GM23248 (cell line): ENCODE measurements at regions not wholly inside any gene's neighbourhood (a gene's known extent, or its start where the extent isn't known, plus 50 kb on each side); places are given as distances from the start of the nearest gene placed in this dataset.

Source experiments
- DNase-seq: peaks from one replicate; pipeline ENCODE4 v3.0.0-alpha.2; 2015
- H2AFZ ChIP-seq: fragments of 200-600 bp; sonication (generic); 2 replicates; pipeline ENCODE4 v1.6.1; 2016; ENCODE audit warnings: antibody characterized with exemption
- H3F3A ChIP-seq: fragments of 200-600 bp; sonication (generic); 2 replicates; pipeline ENCODE4 v1.6.1; 2016; ENCODE audit warnings: mild to moderate bottlenecking, antibody characterized with exemption, mixed run types; ENCODE audit not compliant: insufficient read depth
- H3K27ac ChIP-seq: fragments of 200-600 bp; sonication (generic); 2 replicates; pipeline ENCODE4 v1.5.1; 2016; ENCODE audit warnings: mild to moderate bottlenecking
- H3K27me3 ChIP-seq: fragments of 200-600 bp; sonication (generic); replicated peaks from 2 replicates; pipeline ENCODE4 v1.6.1; 2016; ENCODE audit warnings: mild to moderate bottlenecking; ENCODE audit not compliant: insufficient read depth
- H3K36me3 ChIP-seq: fragments of 200-600 bp; sonication (generic); 2 replicates; pipeline ENCODE4 v1.6.1; 2016; ENCODE audit warnings: low read depth, mild to moderate bottlenecking
- H3K4me1 ChIP-seq: fragments of 200-600 bp; sonication (generic); 2 replicates; pipeline ENCODE4 v1.6.1; 2016; ENCODE audit warnings: mild to moderate bottlenecking; ENCODE audit not compliant: insufficient read depth
- H3K4me2 ChIP-seq: fragments of 200-600 bp; sonication (generic); one replicate; pipeline ENCODE4 v1.6.1; 2016; ENCODE audit warnings: mild to moderate bottlenecking; ENCODE audit not compliant: unreplicated experiment
- H3K4me3 ChIP-seq: fragments of 200-600 bp; sonication (generic); 2 replicates; pipeline ENCODE4 v1.5.1; 2016; ENCODE audit warnings: mild to moderate bottlenecking
- H3K79me2 ChIP-seq: fragments of 200-600 bp; sonication (generic); 2 replicates; pipeline ENCODE4 v1.6.1; 2016; ENCODE audit warnings: mild to moderate bottlenecking; ENCODE audit not compliant: insufficient read depth
- H3K9ac ChIP-seq: fragments of 200-600 bp; sonication (generic); 2 replicates; pipeline ENCODE4 v1.6.1; 2016; ENCODE audit warnings: mild to moderate bottlenecking
- H3K9me2 ChIP-seq: fragments of 200-600 bp; sonication (generic); 2 replicates; pipeline ENCODE4 v1.6.1; 2016; ENCODE audit warnings: mixed run types, mild to moderate bottlenecking, moderate library complexity; ENCODE audit not compliant: insufficient read depth
- H3K9me3 ChIP-seq: fragments of 200-600 bp; sonication (generic); one replicate; pipeline ENCODE4 v1.6.1; 2017; ENCODE audit warnings: low read depth
- H4K20me1 ChIP-seq: fragments of 200-600 bp; sonication (generic); 2 replicates; pipeline ENCODE4 v1.6.0; 2016; ENCODE audit not compliant: insufficient read depth
- EZH2 ChIP-seq: fragments of 200-600 bp; sonication (generic); IDR thresholded peaks from 2 replicates; pipeline ENCODE4 v1.6.1; 2018; ENCODE audit warnings: antibody characterized with exemption, mild to moderate bottlenecking; ENCODE audit not compliant: insufficient read depth, poor library complexity, severe bottlenecking
- EZH2phosphoT487 ChIP-seq: fragments of 200-600 bp; sonication (generic); IDR thresholded peaks from 2 replicates; pipeline ENCODE4 v1.6.1; 2018; ENCODE audit warnings: antibody characterized with exemption, moderate library complexity, mild to moderate bottlenecking, low read depth; ENCODE audit not compliant: insufficient read depth
- WGBS, 2 experiments: methylation state at CpG; one replicate each; pipeline ENCODE4 v1.1.6; 2015 to 2017; ENCODE audit warnings: low lambda C conversion rate in 2 of 2, low coverage in 1 of 2; ENCODE audit errors: missing lambda C conversion rate in 2 of 2; 5-methylcytosine and 5-hydroxymethylcytosine counted together
- in situ Hi-C: fragments of 300-500 bp; cut with MboI; formaldehyde crosslinking; loops from 2 replicates; pipeline ENCODE4 v1.15.0; 2020

DNA sequence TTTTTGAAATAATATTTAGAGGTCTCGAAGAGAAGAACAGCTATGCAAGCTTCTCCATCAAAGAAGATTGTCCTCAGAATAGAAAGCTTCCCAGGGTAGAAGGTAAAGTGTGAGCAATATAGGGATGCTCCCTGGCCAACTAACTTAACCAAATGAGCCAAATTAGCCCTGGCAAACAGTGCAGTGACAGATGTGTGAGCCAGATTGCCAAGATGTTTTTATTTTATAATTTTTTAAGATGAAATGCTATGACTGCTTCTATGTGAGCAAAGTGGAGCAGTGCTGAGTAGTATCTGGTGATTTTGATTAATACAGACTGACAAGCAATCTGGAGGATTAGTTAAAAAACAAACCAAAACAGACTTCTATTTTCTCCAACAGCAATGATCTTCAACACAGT lies 202.1 kb downstream of the NOVA1 start:
- H3K4me1 ChIP-seq, result no peaks in the 10 kb centered on the region
- H3K9me3 ChIP-seq, result no peaks in the 10 kb centered on the region
- no peak overlapping the region for H2AFZ ChIP-seq
- TF ChIP-seq EZH2phosphoT487 (no peak), EZH2 (no peak)
- no peaks in the 10 kb centered on the region for H3K9me2 ChIP-seq
- H3K27ac ChIP-seq, result no peak overlapping the region
- in situ Hi-C loops, result no loop called here
- no peaks in the 10 kb centered on the region for H4K20me1 ChIP-seq
- H3K79me2 ChIP-seq, result no peaks in the 10 kb centered on the region
- 26 to 32% methylated on average over 1 of the region's 1 CpG for WGBS, 2 experiments
- no peak overlapping the region for H3K4me2 ChIP-seq
- H3K27me3 ChIP-seq, result no peaks in the 10 kb centered on the region; the same call in 1 of the 2 replicates
- DNase-seq, result no peak
- H3F3A ChIP-seq, result no peaks in the 10 kb centered on the region
- H3K36me3 ChIP-seq, result no peaks in the 10 kb centered on the region
- no peak overlapping the region for H3K9ac ChIP-seq
- H3K4me3 ChIP-seq, result no peak overlapping the region

GRCh38 chr14:26394150-26394810 lies 203.6 kb downstream of the NOVA1 start:
- H3K4me3 ChIP-seq, result no peak overlapping the region
- no peaks in the 10 kb centered on the region for H3K79me2 ChIP-seq
- 0 out of 2 replicates have a peak, but pooled peaks cover 4% of the 10 kb centered on the region for H3F3A ChIP-seq
- H3K9ac ChIP-seq, result no peak overlapping the region
- no peaks in the 10 kb centered on the region for H3K9me2 ChIP-seq
- in situ Hi-C loops, result no loop called here
- H3K4me1 ChIP-seq, result no peaks in the 10 kb centered on the region
- H3K27me3 ChIP-seq, result no peaks in the 10 kb centered on the region; the same call in 1 of the 2 replicates
- H3K9me3 ChIP-seq, result no peaks in the 10 kb centered on the region
- DNase-seq, result peak; percentile 47
- no peak for TF ChIP-seq EZH2
- no peak for TF ChIP-seq EZH2phosphoT487
- H3K27ac ChIP-seq, result no peak overlapping the region
- no peak overlapping the region for H3K4me2 ChIP-seq
- H3K36me3 ChIP-seq, result no peaks in the 10 kb centered on the region
- WGBS, 2 experiments, result 74 to 76% methylated on average over 4 of the region's 4 CpGs
- no peak overlapping the region for H2AFZ ChIP-seq
- H4K20me1 ChIP-seq, result no peaks in the 10 kb centered on the region

DNA sequence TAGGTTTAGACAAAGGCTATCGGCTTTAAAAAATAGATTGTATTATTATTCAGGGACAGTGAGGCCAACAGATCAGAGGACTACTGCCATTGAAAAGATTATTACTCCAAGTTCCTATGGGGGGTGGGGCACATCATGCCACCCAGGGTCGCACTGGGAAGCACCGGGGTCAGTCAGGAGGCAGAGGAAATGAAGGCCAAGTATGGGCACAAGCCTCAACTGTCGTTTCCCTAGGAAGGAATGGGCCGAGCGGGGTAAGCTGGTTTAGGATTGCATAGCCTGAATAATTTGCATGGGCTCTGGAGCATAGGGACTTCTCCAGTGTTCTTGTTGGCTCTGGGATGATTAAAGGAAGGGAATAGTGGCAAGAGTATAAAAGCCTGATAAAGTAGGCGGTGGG lies 205.3 kb downstream of the NOVA1 start:
- H3K27me3 ChIP-seq, result no peaks in the 10 kb centered on the region
- H2AFZ ChIP-seq, result no peak overlapping the region
- H3K79me2 ChIP-seq, result no peaks in the 10 kb centered on the region
- H3K27ac ChIP-seq, result no peak overlapping the region
- 0 out of 2 replicates have a peak, but pooled peaks cover 4% of the 10 kb centered on the region for H3F3A ChIP-seq
- no peak overlapping the region for H3K9ac ChIP-seq
- no peak for DNase-seq
- H3K9me3 ChIP-seq, result no peaks in the 10 kb centered on the region
- in situ Hi-C loops, result no loop called here
- no peak overlapping the region for H3K4me3 ChIP-seq
- H4K20me1 ChIP-seq, result no peaks in the 10 kb centered on the region
- no peak for TF ChIP-seq EZH2
- TF ChIP-seq EZH2phosphoT487, result no peak
- 69 to 71% methylated on average over 7 of the region's 7 CpGs for WGBS, 2 experiments
- no peaks in the 10 kb centered on the region for H3K4me1 ChIP-seq
- no peaks in the 10 kb centered on the region for H3K36me3 ChIP-seq
- H3K4me2 ChIP-seq, result no peak overlapping the region
- H3K9me2 ChIP-seq, result no peaks in the 10 kb centered on the region

DNA sequence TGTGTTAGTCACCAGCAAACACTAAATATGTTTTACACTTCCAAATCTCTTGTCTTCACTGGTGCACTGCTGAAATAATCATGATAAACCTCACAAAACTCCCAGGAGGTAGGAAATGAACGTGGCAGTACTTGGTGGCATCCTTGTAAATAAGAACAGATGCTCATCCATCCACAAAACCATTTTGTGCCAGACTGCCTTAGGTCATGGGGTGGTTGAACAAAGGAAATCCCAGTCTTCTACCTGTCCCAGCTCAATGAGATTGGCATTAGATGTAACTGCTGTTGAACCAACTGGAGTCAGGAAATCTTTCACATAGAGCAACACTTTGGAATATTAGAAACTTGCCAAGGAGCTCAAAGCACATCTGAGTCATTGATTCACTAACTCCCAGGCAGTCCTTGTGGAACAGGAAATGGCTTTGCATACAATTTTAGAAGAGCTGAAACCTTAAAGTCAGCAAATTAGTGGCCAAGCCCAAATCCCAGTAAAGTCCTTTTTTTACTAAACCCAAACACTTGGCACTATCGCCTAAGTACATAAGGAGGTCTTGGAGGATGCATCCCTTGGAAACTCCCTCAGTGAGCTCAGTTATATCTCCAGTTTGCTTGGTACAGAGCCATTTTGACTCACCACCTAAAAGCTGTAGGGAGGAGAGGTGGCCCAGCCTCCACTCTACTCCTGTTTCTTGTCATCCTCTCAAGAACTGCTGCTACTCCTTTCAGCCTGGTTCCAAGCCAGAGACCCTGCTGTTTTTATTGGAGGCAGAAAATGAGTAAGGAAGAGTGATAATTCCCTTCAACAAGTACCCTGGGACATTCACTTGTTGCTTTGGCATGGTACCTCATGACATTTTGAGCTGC lies 208.0 kb downstream of the NOVA1 start:
- H3K9me2 ChIP-seq, result no peaks in the 10 kb centered on the region
- H4K20me1 ChIP-seq, result no peaks in the 10 kb centered on the region
- H3K79me2 ChIP-seq, result no peaks in the 10 kb centered on the region
- no peaks in the 10 kb centered on the region for H3K36me3 ChIP-seq
- WGBS, 2 experiments, result 26 to 28% methylated on average over 2 of the region's 2 CpGs
- in situ Hi-C loops, result no loop called here
- TF ChIP-seq EZH2phosphoT487 (no peak), EZH2 (no peak)
- peak; percentile 80 for DNase-seq
- no peak overlapping the region for H3K27ac ChIP-seq
- no peak overlapping the region for H2AFZ ChIP-seq
- H3K4me3 ChIP-seq, result no peak overlapping the region
- no peaks in the 10 kb centered on the region for H3K4me1 ChIP-seq
- no peaks in the 10 kb centered on the region for H3K27me3 ChIP-seq
- H3K9me3 ChIP-seq, result no peaks in the 10 kb centered on the region
- 0 out of 2 replicates have a peak, but pooled peaks cover 4% of the 10 kb centered on the region for H3F3A ChIP-seq
- H3K4me2 ChIP-seq, result no peak overlapping the region
- H3K9ac ChIP-seq, result no peak overlapping the region
